ENCODE measurements at regions not wholly inside any gene's neighbourhood (a gene's known extent, or its start where the extent isn't known, plus 50 kb on each side); places are given as distances from the start of the nearest gene placed in this dataset.

DNA sequence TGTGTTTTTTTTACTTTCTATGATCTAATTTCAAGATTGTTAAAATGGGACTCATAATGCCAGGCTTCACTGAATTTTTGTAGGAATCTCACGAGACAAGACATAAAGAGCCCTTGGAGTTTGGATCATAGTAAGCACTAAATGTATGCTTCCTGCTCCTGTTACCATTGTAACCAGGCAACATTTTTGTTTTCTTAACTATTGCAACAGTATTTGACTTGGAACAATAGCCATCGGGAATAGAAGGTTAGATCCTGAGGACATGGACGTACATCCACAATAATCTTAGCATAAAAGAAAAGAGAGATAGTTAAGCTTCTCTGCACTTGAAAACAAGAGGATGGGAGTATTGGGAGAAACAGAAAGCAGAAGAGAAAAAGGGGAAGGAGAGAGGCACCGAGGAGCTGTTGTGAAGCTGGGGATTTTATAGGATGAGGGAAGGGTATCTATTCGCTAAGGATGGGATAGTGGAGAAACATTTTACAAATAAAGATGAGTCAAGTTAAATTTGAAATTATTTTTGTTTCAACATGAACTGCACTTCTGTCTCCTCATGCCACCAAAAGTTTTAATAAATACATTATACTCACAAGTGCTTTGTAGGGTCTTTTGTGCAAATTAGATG lies 131.4 kb downstream of the TMCO5A start:
- TF ChIP-seq, protein P1, sequence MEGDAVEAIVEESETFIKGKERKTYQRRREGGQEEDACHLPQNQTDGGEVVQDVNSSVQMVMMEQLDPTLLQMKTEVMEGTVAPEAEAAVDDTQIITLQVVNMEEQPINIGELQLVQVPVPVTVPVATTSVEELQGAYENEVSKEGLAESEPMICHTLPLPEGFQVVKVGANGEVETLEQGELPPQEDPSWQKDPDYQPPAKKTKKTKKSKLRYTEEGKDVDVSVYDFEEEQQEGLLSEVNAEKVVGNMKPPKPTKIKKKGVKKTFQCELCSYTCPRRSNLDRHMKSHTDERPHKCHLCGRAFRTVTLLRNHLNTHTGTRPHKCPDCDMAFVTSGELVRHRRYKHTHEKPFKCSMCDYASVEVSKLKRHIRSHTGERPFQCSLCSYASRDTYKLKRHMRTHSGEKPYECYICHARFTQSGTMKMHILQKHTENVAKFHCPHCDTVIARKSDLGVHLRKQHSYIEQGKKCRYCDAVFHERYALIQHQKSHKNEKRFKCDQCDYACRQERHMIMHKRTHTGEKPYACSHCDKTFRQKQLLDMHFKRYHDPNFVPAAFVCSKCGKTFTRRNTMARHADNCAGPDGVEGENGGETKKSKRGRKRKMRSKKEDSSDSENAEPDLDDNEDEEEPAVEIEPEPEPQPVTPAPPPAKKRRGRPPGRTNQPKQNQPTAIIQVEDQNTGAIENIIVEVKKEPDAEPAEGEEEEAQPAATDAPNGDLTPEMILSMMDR (IDR thresholded peaks at IDR 0.05; ENCODE audit: low read depth, low read length): no peak
- DNase-seq (ENCODE audit: low read depth, low spot score): peak; percentile 34
- H3K4me3 ChIP-seq (ENCODE audit: low read depth, low read length): no peak overlapping the region
- in situ Hi-C loops (cut with HindIII; ENCODE audit: low sequenced_read_pairs): no loop called here

DNA sequence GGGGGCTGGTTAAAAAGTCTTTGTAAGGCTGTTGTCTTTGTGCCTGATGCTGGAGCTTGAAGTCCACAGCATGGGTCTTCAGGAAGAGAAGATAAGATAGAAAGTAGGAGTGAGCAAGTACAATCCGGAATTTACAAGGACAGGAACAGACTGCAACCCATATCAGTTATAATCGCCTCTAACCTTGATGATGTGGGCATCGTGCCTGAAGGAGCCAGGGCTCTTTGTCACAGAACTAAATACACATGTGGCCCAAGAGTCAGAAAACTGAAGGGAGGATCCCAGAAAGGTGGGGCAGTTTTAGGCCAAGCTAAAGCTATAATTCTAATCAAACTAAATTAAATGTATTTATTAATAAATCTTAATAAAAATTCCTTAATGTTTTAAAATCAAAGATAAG lies 132.2 kb downstream of the TMCO5A start:
- no peak overlapping the region for H3K4me3 ChIP-seq (ENCODE audit: low read depth, low read length)
- TF ChIP-seq, protein P1 (IDR thresholded peaks at IDR 0.05; ENCODE audit: low read depth, low read length): no peak
- in situ Hi-C loops (cut with HindIII; ENCODE audit: low sequenced_read_pairs): no loop called here
- no peak for DNase-seq (ENCODE audit: low read depth, low spot score)

DNA sequence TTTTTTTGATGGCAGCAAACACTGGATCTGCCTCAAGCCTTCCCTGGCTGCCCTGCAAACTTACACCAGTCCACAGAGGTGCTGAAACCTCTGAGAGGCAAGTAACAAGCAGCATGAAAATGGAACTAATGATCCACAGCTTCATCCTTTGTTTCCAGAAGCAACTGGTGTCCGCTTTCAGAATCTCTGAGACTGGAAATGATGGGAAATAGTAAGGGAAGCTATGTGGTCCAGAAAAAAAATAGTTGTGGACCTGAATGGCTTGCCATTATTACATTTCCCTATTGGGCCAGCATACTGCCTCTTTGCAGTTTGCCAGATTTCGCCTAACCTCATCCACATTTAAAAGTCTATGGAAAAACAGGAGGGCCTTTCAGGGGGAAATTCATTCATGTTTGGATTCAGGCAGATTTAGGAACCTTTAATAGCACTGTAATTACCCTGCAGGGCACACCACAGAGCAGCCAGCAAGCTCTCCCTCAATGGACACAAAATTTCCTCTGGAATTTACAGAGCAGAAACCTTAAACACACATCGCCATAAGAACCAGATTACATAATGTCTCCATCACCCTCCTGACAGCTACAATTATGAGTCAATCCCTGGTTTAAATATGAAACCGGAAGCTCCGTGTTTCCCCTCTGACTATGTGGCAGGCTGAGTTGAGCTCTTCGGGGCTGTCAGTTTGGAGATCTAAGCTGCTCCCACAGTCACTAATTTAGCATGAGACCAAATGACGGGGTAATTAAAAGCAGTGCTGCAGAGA lies 134.4 kb downstream of the TMCO5A start:
- DNase-seq (ENCODE audit: low read depth, low spot score): peak; percentile 81
- H3K4me3 ChIP-seq (ENCODE audit: low read depth, low read length): peak overlapping the region; percentile 14
- in situ Hi-C loops (cut with HindIII; ENCODE audit: low sequenced_read_pairs): no loop called here
- TF ChIP-seq, protein P1 (IDR thresholded peaks at IDR 0.05; ENCODE audit: low read depth, low read length): no peak

DNA sequence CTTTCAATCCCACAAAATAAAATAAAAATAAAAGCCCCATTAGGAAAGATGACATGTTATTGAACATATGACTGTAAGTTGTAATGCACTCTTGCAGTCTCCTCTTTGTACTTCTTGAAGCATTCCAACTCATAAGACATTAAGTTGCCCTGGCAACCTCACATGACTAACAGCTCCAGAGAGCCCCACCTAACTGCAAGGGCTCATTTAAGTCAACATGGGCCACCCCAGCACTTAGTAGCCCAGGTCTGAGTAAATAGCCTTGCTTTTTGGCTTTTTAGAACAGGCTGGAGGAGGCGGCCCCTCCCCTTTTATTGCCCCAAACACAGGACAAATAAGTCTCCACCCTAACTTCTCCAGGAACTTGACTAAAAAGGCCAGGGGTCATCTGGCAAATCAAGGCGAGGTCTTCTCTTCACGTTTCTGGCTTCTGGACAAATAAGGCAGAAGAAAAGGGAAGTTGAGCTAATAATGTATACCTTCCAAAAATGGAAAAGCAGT lies 135.1 kb downstream of the TMCO5A start:
- H3K4me3 ChIP-seq (ENCODE audit: low read depth, low read length): no peak overlapping the region
- peak; percentile 88 for DNase-seq (ENCODE audit: low read depth, low spot score)
- in situ Hi-C loops (cut with HindIII; ENCODE audit: low sequenced_read_pairs): no loop called here
- TF ChIP-seq, protein P1 (IDR thresholded peaks at IDR 0.05; ENCODE audit: low read depth, low read length): no peak

DNA sequence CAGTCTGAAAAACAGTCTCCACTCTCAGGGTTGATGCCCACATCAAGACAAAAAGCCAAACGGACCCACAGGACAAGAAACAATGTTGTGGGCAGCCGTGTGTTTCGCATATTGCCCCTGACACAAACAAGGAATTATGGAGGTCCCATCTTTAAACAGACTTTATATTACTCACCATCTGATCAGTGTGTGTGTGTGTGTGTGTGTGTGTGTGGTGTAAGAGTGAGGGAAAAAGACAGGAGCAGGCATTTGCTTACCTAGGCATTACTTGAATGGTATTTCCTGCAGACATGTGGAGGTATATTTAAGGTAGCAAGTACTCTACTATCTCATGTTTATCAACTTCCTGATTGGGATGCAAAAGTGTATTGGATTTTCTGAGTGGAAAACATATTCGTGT lies 136.3 kb downstream of the TMCO5A start:
- TF ChIP-seq, protein P1 (IDR thresholded peaks at IDR 0.05; ENCODE audit: low read depth, low read length): no peak
- no peak for DNase-seq (ENCODE audit: low read depth, low spot score)

DNA sequence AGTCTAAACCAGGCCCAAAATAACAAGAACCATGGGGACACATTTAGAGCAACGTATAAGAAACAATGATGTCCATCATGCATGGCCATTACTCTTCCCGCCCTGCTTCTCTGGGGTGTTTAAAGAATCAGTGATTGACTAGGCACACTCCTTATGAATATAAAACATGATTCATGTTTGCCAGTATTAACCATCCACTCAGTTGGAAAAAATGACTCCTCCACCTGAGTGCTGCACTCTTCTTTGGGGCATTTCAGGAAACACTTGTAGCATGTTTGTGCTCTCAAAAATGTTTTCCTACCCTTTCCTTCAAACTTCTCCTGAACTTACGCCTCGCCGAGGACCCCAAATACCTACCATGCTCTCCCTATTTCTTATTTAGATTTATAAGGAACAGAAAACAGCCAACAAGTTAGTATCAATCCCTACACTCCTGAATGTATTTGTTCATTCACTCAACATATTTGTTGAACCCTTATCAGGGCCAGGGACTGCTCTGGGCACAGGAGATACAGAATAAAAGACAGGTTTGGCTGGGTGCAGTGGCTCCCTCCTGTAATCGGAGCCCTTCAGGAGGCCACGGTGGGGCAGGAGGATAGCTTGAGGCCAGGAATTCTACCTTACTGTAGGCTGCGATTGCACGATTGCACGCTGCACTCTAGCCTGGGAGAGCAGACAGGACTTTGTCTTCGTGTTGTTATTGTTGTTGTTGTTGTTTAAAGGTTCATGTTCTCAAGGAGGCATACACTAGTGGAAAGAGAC lies 137.0 kb downstream of the TMCO5A start:
- no peak overlapping the region for H3K4me3 ChIP-seq (ENCODE audit: low read depth, low read length)
- DNase-seq (ENCODE audit: low read depth, low spot score): no peak
- TF ChIP-seq, protein P1 (IDR thresholded peaks at IDR 0.05; ENCODE audit: low read depth, low read length): no peak
- in situ Hi-C loops (cut with HindIII; ENCODE audit: low sequenced_read_pairs): no loop called here

More for the DNA sequence above, 136.3 kb downstream of the TMCO5A start:
- in situ Hi-C loops (cut with HindIII; ENCODE audit: low sequenced_read_pairs): no loop called here
- H3K4me3 ChIP-seq (ENCODE audit: low read depth, low read length): no peak overlapping the region

Data from astrocyte of the spinal cord (primary cell).